Tibial nerve (tissue), 4 donors: ENCODE measurements at regions not wholly inside any gene's neighbourhood (a gene's known extent, or its start where the extent isn't known, plus 50 kb on each side); places are given as distances from the start of the nearest gene placed in this dataset.

ENCODE experiments used
- EP300 ChIP-seq, 2 donors: sonication (generic); formaldehyde crosslinking; IDR thresholded peaks; one replicate each; pipeline ENCODE4 v1.6.1; 2017; ENCODE audit warnings: antibody characterized with exemption in 2 of 2, mild to moderate bottlenecking in 1 of 2
- POLR2A ChIP-seq, 2 donors: fragments of 450-650 bp; IDR thresholded peaks; one replicate each; pipeline ENCODE4 v1.6.1; 2017; ENCODE audit warnings: antibody characterized with exemption in 2 of 2, mild to moderate bottlenecking in 2 of 2, moderate library complexity in 2 of 2
- TF ChIP-seq, protein P1 (sequence below), 5 experiments: fragments of 200-600 bp in 3 of 5; fragments of 450-650 bp in 2 of 5; sonication (generic) in 3 of 5; IDR thresholded peaks; one replicate each; pipeline ENCODE4 v1.5.1; 2016 to 2019; ENCODE audit warnings: antibody characterized with exemption in 5 of 5, mild to moderate bottlenecking in 3 of 5, moderate library complexity in 2 of 5

DNA sequence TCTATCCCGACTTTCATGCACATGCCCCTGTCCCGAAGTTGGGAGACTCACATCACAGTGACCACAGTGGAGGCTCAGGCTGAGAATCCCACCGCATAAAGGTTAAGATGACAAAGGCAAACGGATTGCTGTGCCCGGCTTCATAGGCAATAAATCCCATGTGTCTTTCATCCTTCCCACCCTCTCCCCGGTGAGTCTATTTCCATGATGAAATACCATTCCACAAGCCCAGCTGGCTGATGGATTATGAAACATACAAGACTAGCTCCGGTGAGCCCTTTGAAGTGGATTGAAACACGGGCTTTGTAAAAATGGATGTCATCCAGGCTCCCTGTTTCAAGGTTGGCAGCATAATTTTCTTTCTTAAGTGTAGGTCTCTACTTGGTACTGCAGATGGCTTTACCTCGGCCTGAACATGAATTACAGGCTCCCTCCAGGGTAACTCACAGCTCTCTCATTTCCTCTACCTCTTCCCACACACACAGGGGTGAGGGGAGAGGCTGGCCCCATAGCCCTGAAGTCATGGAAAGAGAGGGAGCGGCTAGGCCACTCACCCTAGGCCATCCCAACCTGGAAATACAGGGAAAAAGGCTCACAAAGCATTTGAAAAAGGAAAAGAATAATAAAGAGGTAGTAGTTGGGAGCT is 92.0 kb upstream of the CALN1 start:
- no peak for TF ChIP-seq POLR2A (IDR thresholded peaks at IDR 0.05)
- TF ChIP-seq, protein P1, sequence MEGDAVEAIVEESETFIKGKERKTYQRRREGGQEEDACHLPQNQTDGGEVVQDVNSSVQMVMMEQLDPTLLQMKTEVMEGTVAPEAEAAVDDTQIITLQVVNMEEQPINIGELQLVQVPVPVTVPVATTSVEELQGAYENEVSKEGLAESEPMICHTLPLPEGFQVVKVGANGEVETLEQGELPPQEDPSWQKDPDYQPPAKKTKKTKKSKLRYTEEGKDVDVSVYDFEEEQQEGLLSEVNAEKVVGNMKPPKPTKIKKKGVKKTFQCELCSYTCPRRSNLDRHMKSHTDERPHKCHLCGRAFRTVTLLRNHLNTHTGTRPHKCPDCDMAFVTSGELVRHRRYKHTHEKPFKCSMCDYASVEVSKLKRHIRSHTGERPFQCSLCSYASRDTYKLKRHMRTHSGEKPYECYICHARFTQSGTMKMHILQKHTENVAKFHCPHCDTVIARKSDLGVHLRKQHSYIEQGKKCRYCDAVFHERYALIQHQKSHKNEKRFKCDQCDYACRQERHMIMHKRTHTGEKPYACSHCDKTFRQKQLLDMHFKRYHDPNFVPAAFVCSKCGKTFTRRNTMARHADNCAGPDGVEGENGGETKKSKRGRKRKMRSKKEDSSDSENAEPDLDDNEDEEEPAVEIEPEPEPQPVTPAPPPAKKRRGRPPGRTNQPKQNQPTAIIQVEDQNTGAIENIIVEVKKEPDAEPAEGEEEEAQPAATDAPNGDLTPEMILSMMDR (IDR thresholded peaks at IDR 0.05), result no peak
- TF ChIP-seq EP300 (IDR thresholded peaks at IDR 0.05), result no peak
